Peyer's patch (tissue), 4 donors: ENCODE measurements at regions not wholly inside any gene's neighbourhood (a gene's known extent, or its start where the extent isn't known, plus 50 kb on each side); places are given as distances from the start of the nearest gene placed in this dataset.
A peak's percentile ranks its signal among the peaks of the same experiment; 100 is the strongest.

Source experiments
- DNase-seq, 3 donors: peaks; one replicate each; pipeline ENCODE4 v3.0.0-alpha.2; 2017 to 2019
- H3K27ac ChIP-seq, 4 donors: fragments of 200-600 bp; sonication (generic); one replicate each; pipeline ENCODE4 v1.5.1; 2016 to 2019
- H3K27me3 ChIP-seq, 2 donors: fragments of 200-600 bp; sonication (generic); one replicate each; pipeline ENCODE4 v1.5.1; 2019
- H3K36me3 ChIP-seq, 3 donors: fragments of 200-600 bp; sonication (generic); one replicate each; pipeline ENCODE4 v1.5.1; 2016 to 2019
- H3K4me1 ChIP-seq, 4 donors: fragments of 200-600 bp; sonication (generic); one replicate each; pipeline ENCODE4 v1.5.1; 2016 to 2019
- H3K4me3 ChIP-seq, 4 donors: fragments of 200-600 bp; sonication (generic); 1 replicate in 3 of 4; 2 replicates in 1 of 4; pipeline ENCODE4 v1.5.1; 2016 to 2019; ENCODE audit warnings: mild to moderate bottlenecking in 1 of 4
- H3K9me3 ChIP-seq, 4 donors: fragments of 200-600 bp; sonication (generic); one replicate each; pipeline ENCODE4 v1.5.1; 2016 to 2019; ENCODE audit warnings: mild to moderate bottlenecking in 1 of 4
- POLR2A ChIP-seq, 2 donors: fragments of 450-650 bp; IDR thresholded peaks; one replicate each; pipeline ENCODE4 v1.5.1; 2017; ENCODE audit warnings: antibody characterized with exemption in 2 of 2, mild to moderate bottlenecking in 2 of 2, moderate library complexity in 2 of 2
- TF ChIP-seq, protein P1 (sequence below), 6 experiments: fragments of 450-650 bp in 4 of 6; fragments of 200-600 bp in 2 of 6; sonication (generic) in 1 of 6; IDR thresholded peaks; one replicate each; pipeline ENCODE4 v1.5.1; 2017 to 2019; ENCODE audit warnings: antibody characterized with exemption in 6 of 6, mild to moderate bottlenecking in 3 of 6, moderate library complexity in 1 of 6

DNA sequence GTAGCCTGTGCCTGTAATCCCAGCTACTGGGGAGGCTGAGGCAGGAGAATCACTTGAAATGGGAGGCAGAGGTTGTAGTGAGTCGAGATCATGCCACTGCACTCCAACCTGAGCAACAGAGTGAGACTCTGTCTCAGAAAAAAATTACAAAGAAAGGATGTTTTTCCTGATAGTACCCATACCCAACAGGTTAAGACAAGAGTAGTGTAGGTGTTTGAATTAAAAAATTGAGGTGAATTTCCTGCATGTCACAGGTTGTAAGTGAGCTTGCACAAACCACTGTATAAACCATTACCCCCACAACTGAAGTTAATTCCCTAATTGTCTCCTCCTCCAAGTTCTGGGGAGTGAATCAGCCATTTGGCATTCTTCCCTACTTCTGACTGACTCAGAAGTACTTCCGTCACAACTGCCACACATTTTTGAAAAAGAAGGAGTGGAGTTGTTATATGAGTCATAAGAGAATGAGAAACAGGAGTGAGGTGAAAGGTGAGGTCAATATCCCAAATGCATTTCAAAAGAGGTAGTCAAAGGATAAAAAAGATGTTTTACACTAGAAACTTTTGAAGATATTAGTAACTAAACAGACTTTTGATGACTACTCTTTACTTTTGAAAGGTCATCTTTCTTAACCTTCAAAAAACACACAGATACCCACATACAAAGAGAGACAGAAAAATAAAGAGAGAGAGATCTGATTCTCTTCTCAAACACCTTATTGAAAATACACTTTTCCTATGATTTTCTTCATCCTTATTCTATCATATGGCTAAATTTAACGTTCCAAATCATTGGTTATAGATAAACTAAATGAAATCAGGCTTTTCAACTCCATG is 134.5 kb downstream of the BTC start:
- TF ChIP-seq POLR2A (IDR thresholded peaks at IDR 0.05): no peak
- TF ChIP-seq, protein P1, sequence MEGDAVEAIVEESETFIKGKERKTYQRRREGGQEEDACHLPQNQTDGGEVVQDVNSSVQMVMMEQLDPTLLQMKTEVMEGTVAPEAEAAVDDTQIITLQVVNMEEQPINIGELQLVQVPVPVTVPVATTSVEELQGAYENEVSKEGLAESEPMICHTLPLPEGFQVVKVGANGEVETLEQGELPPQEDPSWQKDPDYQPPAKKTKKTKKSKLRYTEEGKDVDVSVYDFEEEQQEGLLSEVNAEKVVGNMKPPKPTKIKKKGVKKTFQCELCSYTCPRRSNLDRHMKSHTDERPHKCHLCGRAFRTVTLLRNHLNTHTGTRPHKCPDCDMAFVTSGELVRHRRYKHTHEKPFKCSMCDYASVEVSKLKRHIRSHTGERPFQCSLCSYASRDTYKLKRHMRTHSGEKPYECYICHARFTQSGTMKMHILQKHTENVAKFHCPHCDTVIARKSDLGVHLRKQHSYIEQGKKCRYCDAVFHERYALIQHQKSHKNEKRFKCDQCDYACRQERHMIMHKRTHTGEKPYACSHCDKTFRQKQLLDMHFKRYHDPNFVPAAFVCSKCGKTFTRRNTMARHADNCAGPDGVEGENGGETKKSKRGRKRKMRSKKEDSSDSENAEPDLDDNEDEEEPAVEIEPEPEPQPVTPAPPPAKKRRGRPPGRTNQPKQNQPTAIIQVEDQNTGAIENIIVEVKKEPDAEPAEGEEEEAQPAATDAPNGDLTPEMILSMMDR (IDR thresholded peaks at IDR 0.05): no peak
- H3K27ac ChIP-seq: peak overlapping the region in 1 of 4 donors; percentile 42
- DNase-seq: peak in 1 of 3 donors; percentile 55
- H3K9me3 ChIP-seq: no peaks in the 10 kb centered on the region
- H3K36me3 ChIP-seq: no peaks in the 10 kb centered on the region
- H3K4me1 ChIP-seq: no peaks in the 10 kb centered on the region
- H3K27me3 ChIP-seq: no peaks in the 10 kb centered on the region
- no peak overlapping the region for H3K4me3 ChIP-seq

DNA sequence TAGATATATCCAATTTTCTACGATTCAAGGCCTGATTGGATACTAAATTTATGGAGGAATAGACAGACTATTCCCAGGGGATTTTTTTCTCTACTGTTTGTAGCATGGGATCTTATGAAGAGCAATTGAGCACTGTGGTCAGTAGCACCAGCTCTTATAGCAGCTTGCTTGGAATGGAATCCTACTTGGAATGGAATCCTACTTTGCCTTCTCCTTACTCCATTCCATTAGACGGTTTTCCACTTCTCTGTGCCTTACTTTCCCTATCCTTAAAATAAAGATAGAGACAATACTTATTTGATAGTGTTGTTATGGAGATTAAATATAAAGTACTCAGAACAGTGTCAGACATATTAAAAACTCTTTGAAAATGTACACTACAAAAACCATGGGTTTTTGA is 133.5 kb downstream of the BTC start:
- Histone ChIP-seq H3K36me3 (no peaks in the 10 kb centered on the region), H3K27ac (no peak overlapping the region), H3K9me3 (no peaks in the 10 kb centered on the region), H3K4me1 (no peaks in the 10 kb centered on the region), H3K4me3 (no peak overlapping the region), H3K27me3 (no peaks in the 10 kb centered on the region)
- no peak for DNase-seq
- TF ChIP-seq POLR2A (IDR thresholded peaks at IDR 0.05): no peak
- TF ChIP-seq, protein P1 (IDR thresholded peaks at IDR 0.05): no peak

GRCh38 chr4:74661427-74662201 is 132.7 kb downstream of the BTC start:
- DNase-seq: no peak
- Histone ChIP-seq H3K36me3 (no peaks in the 10 kb centered on the region), H3K9me3 (no peaks in the 10 kb centered on the region), H3K4me1 (no peaks in the 10 kb centered on the region), H3K4me3 (no peak overlapping the region), H3K27ac (no peak overlapping the region), H3K27me3 (no peaks in the 10 kb centered on the region)
- TF ChIP-seq, protein P1 (IDR thresholded peaks at IDR 0.05): no peak
- no peak for TF ChIP-seq POLR2A (IDR thresholded peaks at IDR 0.05)

- no peak for DNase-seq
- no peak overlapping the region for H3K27ac ChIP-seq
- no peak overlapping the region for H3K4me3 ChIP-seq
- H3K9me3 ChIP-seq: no peaks in the 10 kb centered on the region
- TF ChIP-seq POLR2A (IDR thresholded peaks at IDR 0.05): no peak
- TF ChIP-seq, protein P1 (IDR thresholded peaks at IDR 0.05): no peak
- no peaks in the 10 kb centered on the region for H3K36me3 ChIP-seq
- H3K27me3 ChIP-seq: no peaks in the 10 kb centered on the region
- no peaks in the 10 kb centered on the region for H3K4me1 ChIP-seq
These were observed 130.7 kb downstream of the BTC start for GRCh38 chr4:74663631-74664030.

GRCh38 chr4:74665346-74665745 is 129.0 kb downstream of the BTC start:
- DNase-seq: no peak
- H3K36me3 ChIP-seq: no peaks in the 10 kb centered on the region
- no peaks in the 10 kb centered on the region for H3K9me3 ChIP-seq
- H3K4me1 ChIP-seq: no peaks in the 10 kb centered on the region
- no peak overlapping the region for H3K27ac ChIP-seq
- no peaks in the 10 kb centered on the region for H3K27me3 ChIP-seq
- H3K4me3 ChIP-seq: no peak overlapping the region
- TF ChIP-seq, protein P1 (IDR thresholded peaks at IDR 0.05): no peak
- no peak for TF ChIP-seq POLR2A (IDR thresholded peaks at IDR 0.05)
